ENCODE measurements at regions not wholly inside any gene's neighbourhood (a gene's known extent, or its start where the extent isn't known, plus 50 kb on each side); places are given as distances from the start of the nearest gene placed in this dataset.

DNA sequence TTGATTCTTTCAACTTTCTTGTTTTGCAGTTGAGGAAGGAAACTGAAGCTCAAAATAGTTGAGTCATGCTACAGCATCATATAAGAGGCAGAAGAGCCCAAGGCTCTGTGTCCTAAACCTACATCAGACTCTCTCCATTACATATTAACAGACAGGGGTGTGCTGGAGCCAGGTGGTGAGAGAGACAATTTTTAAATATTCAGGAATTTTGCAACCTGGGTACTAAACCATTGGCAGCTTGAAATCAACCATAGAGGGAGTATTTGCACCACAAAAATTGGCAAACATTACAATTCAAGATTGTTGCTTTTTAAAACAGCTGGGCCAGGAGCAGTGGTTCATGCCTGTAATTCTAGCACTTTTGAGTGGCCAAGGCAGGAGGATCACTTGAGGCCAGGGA is 65.8 kb upstream of the SOX4 start:
- H3K4me1 ChIP-seq (ENCODE audit: control insufficient read depth, insufficient read depth, low read length) = no peaks in the 10 kb centered on the region
- H3K27me3 ChIP-seq (ENCODE audit: control insufficient read depth, insufficient read depth, low read length) = no peaks in the 10 kb centered on the region
- no peaks in the 10 kb centered on the region for H3K9me3 ChIP-seq (ENCODE audit: control insufficient read depth, insufficient read depth, low read length)
- H3K36me3 ChIP-seq (ENCODE audit: control insufficient read depth, insufficient read depth, low read length) = no peaks in the 10 kb centered on the region
- no peak overlapping the region for H3K27ac ChIP-seq (ENCODE audit: low read depth, low read length)
- H3K4me3 ChIP-seq (ENCODE audit: low read depth, low read length) = no peak overlapping the region
- no peak for DNase-seq (ENCODE audit: low read depth in 4 of 6, low spot score in 6 of 6)

DNA sequence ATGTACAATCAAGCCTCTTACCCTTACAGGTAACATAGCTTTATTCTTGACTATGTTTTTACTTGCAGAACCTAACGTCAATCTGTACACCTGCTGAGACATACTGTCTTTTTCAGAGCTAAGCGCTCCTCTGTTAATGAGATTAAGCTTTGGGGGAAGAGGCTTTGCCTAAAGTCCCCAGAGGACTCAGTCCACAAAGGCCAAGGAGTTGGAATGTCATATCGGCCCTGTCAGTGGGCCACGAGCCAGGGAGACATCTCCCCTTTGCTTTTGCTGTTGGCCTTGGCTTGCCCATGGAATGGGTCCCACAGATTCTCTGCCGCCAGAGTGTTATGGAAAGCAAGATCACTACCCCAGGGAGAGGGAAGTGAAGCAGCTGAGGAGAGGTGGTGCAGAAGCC is 64.1 kb upstream of the SOX4 start:
- WGBS (ENCODE audit: insufficient coverage) = 84% methylated on average over 4 of the region's 5 CpGs

DNA sequence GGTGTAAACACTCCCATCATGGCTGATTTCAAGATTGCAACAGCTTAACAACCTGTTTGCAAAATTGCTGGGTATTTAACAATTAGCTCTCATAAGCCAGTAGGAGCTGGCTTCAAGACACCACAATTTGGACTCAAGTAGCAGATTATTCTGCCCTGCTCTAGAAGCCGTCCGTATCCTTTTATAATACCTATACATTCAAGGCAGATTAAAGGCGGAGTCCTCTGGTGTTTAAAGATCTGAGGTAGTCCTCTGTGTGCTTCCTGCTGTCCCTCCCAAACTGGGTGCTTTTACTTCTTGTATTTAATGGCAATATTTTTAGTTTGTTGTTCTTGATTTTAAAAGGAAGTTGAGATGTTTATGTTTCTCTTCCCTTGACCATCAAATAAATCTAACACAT is 62.2 kb upstream of the SOX4 start:
- DNase-seq (ENCODE audit: low read depth in 4 of 6, low spot score in 6 of 6) = no peak
- no peaks in the 10 kb centered on the region for H3K9me3 ChIP-seq (ENCODE audit: control insufficient read depth, insufficient read depth, low read length)
- no CpG with 5 or more reads among the region's 3 CpGs for WGBS (ENCODE audit: insufficient coverage)
- no peak overlapping the region for H3K27ac ChIP-seq (ENCODE audit: low read depth, low read length)
- H3K4me1 ChIP-seq (ENCODE audit: control insufficient read depth, insufficient read depth, low read length) = no peaks in the 10 kb centered on the region
- H3K36me3 ChIP-seq (ENCODE audit: control insufficient read depth, insufficient read depth, low read length) = no peaks in the 10 kb centered on the region
- no peak overlapping the region for H3K4me3 ChIP-seq (ENCODE audit: low read depth, low read length)
- H3K27me3 ChIP-seq (ENCODE audit: control insufficient read depth, insufficient read depth, low read length) = no peaks in the 10 kb centered on the region

More for the DNA sequence above, 64.1 kb upstream of the SOX4 start:
- H3K4me3 ChIP-seq (ENCODE audit: low read depth, low read length) = no peak overlapping the region
- no peak for DNase-seq (ENCODE audit: low read depth in 4 of 6, low spot score in 6 of 6)
- H3K9me3 ChIP-seq (ENCODE audit: control insufficient read depth, insufficient read depth, low read length) = no peaks in the 10 kb centered on the region
- no peaks in the 10 kb centered on the region for H3K36me3 ChIP-seq (ENCODE audit: control insufficient read depth, insufficient read depth, low read length)
- no peaks in the 10 kb centered on the region for H3K4me1 ChIP-seq (ENCODE audit: control insufficient read depth, insufficient read depth, low read length)
- no peak overlapping the region for H3K27ac ChIP-seq (ENCODE audit: low read depth, low read length)
- H3K27me3 ChIP-seq (ENCODE audit: control insufficient read depth, insufficient read depth, low read length) = no peaks in the 10 kb centered on the region

- Histone ChIP-seq H3K9me3 (ENCODE audit: control insufficient read depth, insufficient read depth, low read length) (no peaks in the 10 kb centered on the region), H3K27me3 (ENCODE audit: control insufficient read depth, insufficient read depth, low read length) (no peaks in the 10 kb centered on the region), H3K36me3 (ENCODE audit: control insufficient read depth, insufficient read depth, low read length) (no peaks in the 10 kb centered on the region), H3K4me1 (ENCODE audit: control insufficient read depth, insufficient read depth, low read length) (no peaks in the 10 kb centered on the region), H3K4me3 (ENCODE audit: low read depth, low read length) (no peak overlapping the region), H3K27ac (ENCODE audit: low read depth, low read length) (no peak overlapping the region)
- no CpG with 5 or more reads among the region's 1 CpG for WGBS (ENCODE audit: insufficient coverage)
- no peak for DNase-seq (ENCODE audit: low read depth in 4 of 6, low spot score in 6 of 6)
These were observed 59.9 kb upstream of the SOX4 start for GRCh38 chr6:21533678-21534077.

- Histone ChIP-seq H3K9me3 (ENCODE audit: control insufficient read depth, insufficient read depth, low read length) (no peaks in the 10 kb centered on the region), H3K27me3 (ENCODE audit: control insufficient read depth, insufficient read depth, low read length) (no peaks in the 10 kb centered on the region), H3K36me3 (ENCODE audit: control insufficient read depth, insufficient read depth, low read length) (no peaks in the 10 kb centered on the region), H3K27ac (ENCODE audit: low read depth, low read length) (no peak overlapping the region), H3K4me3 (ENCODE audit: low read depth, low read length) (no peak overlapping the region), H3K4me1 (ENCODE audit: control insufficient read depth, insufficient read depth, low read length) (no peaks in the 10 kb centered on the region)
- WGBS (ENCODE audit: insufficient coverage) = 94% methylated on average over 3 of the region's 5 CpGs
- DNase-seq (ENCODE audit: low read depth in 4 of 6, low spot score in 6 of 6) = no peak
These were observed 57.2 kb upstream of the SOX4 start for GRCh38 chr6:21536280-21536766.

DNA sequence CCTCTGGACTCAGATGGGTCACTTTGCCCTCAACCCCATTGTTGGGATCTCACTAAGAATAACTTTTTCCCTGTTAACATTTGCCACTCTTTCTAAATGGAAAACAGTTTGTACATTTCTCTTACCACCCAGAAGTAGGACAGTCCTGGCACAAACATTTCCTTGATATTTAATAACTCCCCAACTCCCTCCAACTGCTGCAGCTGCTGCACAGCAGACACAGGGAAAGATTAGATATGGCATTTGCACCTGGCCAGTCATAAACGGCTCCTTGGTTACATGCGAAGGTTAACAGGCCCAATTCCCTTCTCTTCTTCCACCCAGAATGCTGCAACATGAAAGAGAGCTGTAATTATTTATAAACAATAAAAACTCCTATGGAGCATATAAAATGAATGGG is 55.9 kb upstream of the SOX4 start:
- Histone ChIP-seq H3K27ac (ENCODE audit: low read depth, low read length) (peak overlapping the region; percentile 35), H3K9me3 (ENCODE audit: control insufficient read depth, insufficient read depth, low read length) (no peaks in the 10 kb centered on the region), H3K4me3 (ENCODE audit: low read depth, low read length) (no peak overlapping the region), H3K4me1 (ENCODE audit: control insufficient read depth, insufficient read depth, low read length) (no peaks in the 10 kb centered on the region), H3K27me3 (ENCODE audit: control insufficient read depth, insufficient read depth, low read length) (no peaks in the 10 kb centered on the region), H3K36me3 (ENCODE audit: control insufficient read depth, insufficient read depth, low read length) (no peaks in the 10 kb centered on the region)
- DNase-seq (ENCODE audit: low read depth in 4 of 6, low spot score in 6 of 6) = no peak
- no CpG with 5 or more reads among the region's 2 CpGs for WGBS (ENCODE audit: insufficient coverage)

DNA sequence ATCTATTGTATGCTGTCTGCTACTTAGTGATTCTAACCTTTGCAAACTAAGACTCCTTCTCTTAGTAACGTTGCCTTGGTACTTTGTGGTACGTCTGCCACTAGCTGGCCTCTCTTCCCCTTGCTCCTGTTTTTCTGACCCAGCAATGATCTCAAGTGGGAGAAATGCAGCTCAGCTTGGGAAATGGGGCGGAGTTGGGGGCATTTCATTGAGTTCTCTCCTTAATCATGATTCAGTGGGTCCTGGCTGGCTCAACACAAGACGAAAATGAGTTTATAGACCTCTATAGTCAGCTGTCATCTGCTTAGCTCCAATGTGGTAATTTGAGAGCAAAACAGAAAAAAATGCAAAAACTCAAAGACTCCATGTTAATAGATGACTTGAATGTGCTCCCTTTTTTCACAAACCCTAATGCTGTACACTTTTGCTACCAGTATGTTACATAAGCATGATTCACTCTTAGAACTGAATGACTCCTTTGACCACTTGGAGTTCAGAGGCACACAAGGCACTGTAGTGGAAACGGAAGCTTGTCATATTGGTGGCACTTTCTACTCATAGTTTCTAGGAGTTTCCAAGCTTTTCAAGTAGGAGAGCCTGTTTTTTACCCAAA is 55.3 kb upstream of the SOX4 start:
- H3K4me3 ChIP-seq (ENCODE audit: low read depth, low read length) = no peak overlapping the region
- no peaks in the 10 kb centered on the region for H3K4me1 ChIP-seq (ENCODE audit: control insufficient read depth, insufficient read depth, low read length)
- WGBS (ENCODE audit: insufficient coverage) = 80% methylated on average over 1 of the region's 5 CpGs
- peak overlapping the region; percentile 71 for H3K27ac ChIP-seq (ENCODE audit: low read depth, low read length)
- DNase-seq (ENCODE audit: low read depth in 4 of 6, low spot score in 6 of 6) = peak in 1 of 6 donors; percentile 25
- no peaks in the 10 kb centered on the region for H3K9me3 ChIP-seq (ENCODE audit: control insufficient read depth, insufficient read depth, low read length)
- no peaks in the 10 kb centered on the region for H3K27me3 ChIP-seq (ENCODE audit: control insufficient read depth, insufficient read depth, low read length)
- H3K36me3 ChIP-seq (ENCODE audit: control insufficient read depth, insufficient read depth, low read length) = no peaks in the 10 kb centered on the region

GRCh38 chr6:21539621-21540100 is 53.9 kb upstream of the SOX4 start:
- 81% methylated on average over 3 of the region's 4 CpGs for WGBS (ENCODE audit: insufficient coverage)
- Histone ChIP-seq H3K4me3 (ENCODE audit: low read depth, low read length) (no peak overlapping the region), H3K27me3 (ENCODE audit: control insufficient read depth, insufficient read depth, low read length) (no peaks in the 10 kb centered on the region), H3K27ac (ENCODE audit: low read depth, low read length) (no peak overlapping the region), H3K4me1 (ENCODE audit: control insufficient read depth, insufficient read depth, low read length) (no peaks in the 10 kb centered on the region), H3K36me3 (ENCODE audit: control insufficient read depth, insufficient read depth, low read length) (no peaks in the 10 kb centered on the region), H3K9me3 (ENCODE audit: control insufficient read depth, insufficient read depth, low read length) (no peaks in the 10 kb centered on the region)
- no peak for DNase-seq (ENCODE audit: low read depth in 4 of 6, low spot score in 6 of 6)

Data from spinal cord (tissue), 9 donors.